Cardiac muscle cell (in vitro differentiated cells and primary cell): ENCODE measurements at regions not wholly inside any gene's neighbourhood (a gene's known extent, or its start where the extent isn't known, plus 50 kb on each side); places are given as distances from the start of the nearest gene placed in this dataset.

ENCODE experiments used
- DNase-seq, 2 donors: peaks; one replicate each; pipeline versions ENCODE4 v3.0.0 to v3.0.0-alpha.2; 2010 to 2017; ENCODE audit warnings: low read depth in 1 of 2, low spot score in 1 of 2
- H3K27ac ChIP-seq: fragments of 200-600 bp; sonication (generic); 2 replicates; pipeline ENCODE4 v1.5.1; 2016
- H3K27me3 ChIP-seq: fragments of 200-600 bp; sonication (generic); 2 replicates; pipeline ENCODE4 v1.6.0; 2016; ENCODE audit warnings: control low read depth
- H3K36me3 ChIP-seq: fragments of 200-600 bp; sonication (generic); 2 replicates; pipeline ENCODE4 v1.5.1; 2016; ENCODE audit warnings: control low read depth
- H3K4me1 ChIP-seq: fragments of 200-600 bp; sonication (generic); 2 replicates; pipeline ENCODE4 v1.8.1; 2017; ENCODE audit warnings: low read depth, mild to moderate bottlenecking, mixed run types
- H3K4me3 ChIP-seq: fragments of 200-600 bp; sonication (generic); 2 replicates; pipeline ENCODE4 v1.5.1; 2016; ENCODE audit warnings: mild to moderate bottlenecking
- H3K9me3 ChIP-seq: fragments of 200-600 bp; sonication (generic); 2 replicates; pipeline ENCODE4 v1.5.1; 2017; ENCODE audit warnings: low read depth, mild to moderate bottlenecking, control low read depth
- TF ChIP-seq, protein P1 (sequence below): IDR thresholded peaks from 2 replicates; pipeline ENCODE4 v1.5.1; 2012; ENCODE audit warnings: low read depth, mild to moderate bottlenecking, low read length

DNA sequence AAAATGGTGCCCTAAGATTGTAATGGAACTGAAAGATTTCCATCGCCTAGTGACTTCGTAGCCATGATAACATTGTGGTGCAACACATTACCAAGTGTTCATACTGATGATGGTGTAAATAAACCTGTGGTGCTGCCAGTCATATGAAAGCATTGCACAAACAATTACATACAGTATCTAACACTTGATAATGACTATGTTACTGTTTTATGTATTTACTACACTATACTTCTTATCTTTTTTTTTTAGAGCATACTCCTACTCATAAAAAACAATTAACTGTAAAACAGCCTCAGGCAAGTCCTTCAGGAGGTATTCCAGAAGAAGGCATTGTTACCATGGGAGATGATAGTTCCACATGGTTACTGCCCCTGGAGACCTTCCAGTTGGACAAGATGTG lies 152.7 kb upstream of the EDNRA start:
- H3K9me3 ChIP-seq, result no peaks in the 10 kb centered on the region
- TF ChIP-seq, protein P1, sequence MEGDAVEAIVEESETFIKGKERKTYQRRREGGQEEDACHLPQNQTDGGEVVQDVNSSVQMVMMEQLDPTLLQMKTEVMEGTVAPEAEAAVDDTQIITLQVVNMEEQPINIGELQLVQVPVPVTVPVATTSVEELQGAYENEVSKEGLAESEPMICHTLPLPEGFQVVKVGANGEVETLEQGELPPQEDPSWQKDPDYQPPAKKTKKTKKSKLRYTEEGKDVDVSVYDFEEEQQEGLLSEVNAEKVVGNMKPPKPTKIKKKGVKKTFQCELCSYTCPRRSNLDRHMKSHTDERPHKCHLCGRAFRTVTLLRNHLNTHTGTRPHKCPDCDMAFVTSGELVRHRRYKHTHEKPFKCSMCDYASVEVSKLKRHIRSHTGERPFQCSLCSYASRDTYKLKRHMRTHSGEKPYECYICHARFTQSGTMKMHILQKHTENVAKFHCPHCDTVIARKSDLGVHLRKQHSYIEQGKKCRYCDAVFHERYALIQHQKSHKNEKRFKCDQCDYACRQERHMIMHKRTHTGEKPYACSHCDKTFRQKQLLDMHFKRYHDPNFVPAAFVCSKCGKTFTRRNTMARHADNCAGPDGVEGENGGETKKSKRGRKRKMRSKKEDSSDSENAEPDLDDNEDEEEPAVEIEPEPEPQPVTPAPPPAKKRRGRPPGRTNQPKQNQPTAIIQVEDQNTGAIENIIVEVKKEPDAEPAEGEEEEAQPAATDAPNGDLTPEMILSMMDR, result no peak

DNA sequence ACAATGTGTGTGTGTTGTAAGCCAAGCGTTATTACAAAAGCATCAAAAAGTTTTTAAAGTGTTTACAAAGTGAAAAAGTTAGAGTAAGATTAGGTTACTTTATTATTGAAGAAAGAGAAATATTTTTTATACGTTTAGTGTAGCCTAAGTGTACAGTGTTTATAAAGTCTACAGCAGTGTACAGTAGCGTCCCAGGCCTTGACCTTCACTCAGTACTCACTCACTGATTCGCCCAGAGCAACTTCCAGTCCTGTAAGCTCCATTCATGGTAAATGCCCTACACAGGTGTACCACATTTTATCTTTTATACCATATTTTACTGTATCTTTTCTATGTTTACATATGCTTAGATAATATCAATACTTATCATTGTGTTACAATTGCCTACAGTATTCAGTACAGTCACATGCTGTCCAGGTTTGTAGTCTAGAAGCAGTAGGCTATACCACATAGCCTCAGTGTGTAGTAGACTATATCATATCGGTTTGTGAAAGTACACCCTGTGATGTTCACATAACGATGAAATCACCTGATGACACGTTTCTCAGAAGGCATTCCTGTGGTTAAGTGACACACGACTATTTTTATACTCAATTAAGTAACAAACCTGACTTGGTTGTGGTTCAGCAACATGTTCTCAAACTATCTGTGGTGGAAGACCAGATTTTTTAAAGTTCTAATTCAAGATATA lies 152.0 kb upstream of the EDNRA start:
- no peak for DNase-seq
- H3K36me3 ChIP-seq, result no peaks in the 10 kb centered on the region
- no peak overlapping the region for H3K4me3 ChIP-seq
- H3K27ac ChIP-seq, result no peak overlapping the region
- peaks cover 7% of the 10 kb centered on the region for H3K4me1 ChIP-seq
- H3K27me3 ChIP-seq, result no peaks in the 10 kb centered on the region
- no peaks in the 10 kb centered on the region for H3K9me3 ChIP-seq
- TF ChIP-seq, protein P1, result no peak

More for the DNA sequence above, 152.7 kb upstream of the EDNRA start:
- Histone ChIP-seq H3K4me3 (no peak overlapping the region), H3K36me3 (no peaks in the 10 kb centered on the region), H3K4me1 (peaks cover 7% of the 10 kb centered on the region), H3K27ac (no peak overlapping the region), H3K27me3 (no peaks in the 10 kb centered on the region)
- no peak for DNase-seq

DNA sequence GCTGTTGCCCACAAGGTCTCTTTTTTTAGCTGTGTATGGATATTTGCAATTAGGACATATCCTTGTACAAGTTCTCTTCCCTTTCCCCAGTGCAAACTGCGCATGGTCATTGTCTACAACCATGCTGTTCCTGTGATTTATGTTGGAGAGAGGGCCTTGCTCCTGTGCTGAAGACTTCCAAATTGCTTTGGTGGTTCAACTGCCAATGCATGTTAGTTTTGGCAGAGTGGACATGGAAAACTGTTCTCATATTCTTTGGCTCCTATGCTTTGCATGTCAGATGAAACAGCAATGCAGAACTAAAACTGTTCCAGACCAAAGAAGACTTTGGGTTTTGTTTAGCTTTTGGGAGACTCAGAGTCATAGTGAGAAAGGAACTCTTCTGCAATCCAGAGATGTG lies 148.8 kb upstream of the EDNRA start:
- Histone ChIP-seq H3K4me1 (peaks cover 3% of the 10 kb centered on the region), H3K9me3 (no peaks in the 10 kb centered on the region), H3K27ac (no peak overlapping the region), H3K27me3 (no peaks in the 10 kb centered on the region), H3K36me3 (no peaks in the 10 kb centered on the region), H3K4me3 (no peak overlapping the region)
- DNase-seq, result no peak
- TF ChIP-seq, protein P1, result no peak

DNA sequence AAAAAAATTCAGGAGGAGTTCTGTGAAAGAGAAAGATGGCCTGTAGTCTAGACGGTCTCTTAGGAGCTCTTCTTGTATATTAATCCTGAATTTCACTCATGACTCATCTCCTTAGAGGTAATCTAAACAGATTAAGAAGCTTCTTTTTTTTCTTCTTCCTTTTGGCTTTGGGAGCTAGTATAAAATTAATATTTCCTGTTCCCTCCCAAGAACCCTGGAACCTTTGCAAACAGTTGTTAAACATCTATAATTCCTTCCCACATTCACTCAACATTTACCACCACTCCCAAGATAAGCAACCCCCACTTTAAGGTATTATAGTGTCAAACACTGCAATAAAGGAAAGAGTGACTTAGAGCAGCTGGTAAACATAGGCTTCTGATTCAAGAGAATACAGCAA lies 146.4 kb upstream of the EDNRA start:
- H3K27ac ChIP-seq, result no peak overlapping the region
- H3K9me3 ChIP-seq, result no peaks in the 10 kb centered on the region
- H3K27me3 ChIP-seq, result no peaks in the 10 kb centered on the region
- TF ChIP-seq, protein P1, result no peak
- H3K36me3 ChIP-seq, result no peaks in the 10 kb centered on the region
- peak in 1 of 2 donors; percentile 45 for DNase-seq
- no peak overlapping the region for H3K4me3 ChIP-seq
- no peaks in the 10 kb centered on the region for H3K4me1 ChIP-seq

DNA sequence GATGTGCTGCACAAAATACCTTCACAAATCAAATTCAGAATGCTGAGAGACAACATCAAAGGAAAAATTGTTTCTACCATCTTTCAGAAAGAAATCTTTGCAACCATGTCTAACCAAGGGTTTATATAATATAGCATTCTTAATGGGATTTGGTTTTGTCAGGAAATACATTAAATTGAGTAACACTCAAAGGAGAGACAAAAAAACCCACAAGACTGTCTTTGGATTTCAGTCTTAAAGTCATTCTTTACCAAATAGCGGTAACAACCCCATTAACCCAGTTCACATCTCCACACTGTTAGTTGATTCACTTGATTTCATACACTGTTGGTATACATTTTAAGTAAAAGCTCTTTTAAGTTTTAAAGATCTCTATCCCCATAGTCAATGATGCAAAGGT lies 145.7 kb upstream of the EDNRA start:
- TF ChIP-seq, protein P1, result no peak
- H3K9me3 ChIP-seq, result no peaks in the 10 kb centered on the region
- DNase-seq, result no peak
- H3K4me1 ChIP-seq, result no peaks in the 10 kb centered on the region
- H3K4me3 ChIP-seq, result no peak overlapping the region
- no peak overlapping the region for H3K27ac ChIP-seq
- H3K36me3 ChIP-seq, result no peaks in the 10 kb centered on the region
- no peaks in the 10 kb centered on the region for H3K27me3 ChIP-seq
